Loucy (cell line): ENCODE measurements at regions not wholly inside any gene's neighbourhood (a gene's known extent, or its start where the extent isn't known, plus 50 kb on each side); places are given as distances from the start of the nearest gene placed in this dataset.

Experiments
- H2AFZ ChIP-seq: fragments of 200-600 bp; sonication (generic); 2 replicates; pipeline ENCODE4 v1.6.0; 2016; ENCODE audit warnings: antibody characterized with exemption, mild to moderate bottlenecking, low read length, moderate library complexity
- H3F3A ChIP-seq: fragments of 200-600 bp; 2 replicates; pipeline ENCODE4 v1.6.0; 2016; ENCODE audit warnings: antibody characterized with exemption, low read depth, mild to moderate bottlenecking
- H3K27me3 ChIP-seq: fragments of 200-600 bp; sonication (generic); 2 replicates; pipeline ENCODE4 v1.6.1; 2014; ENCODE audit warnings: low read length, mild to moderate bottlenecking; ENCODE audit not compliant: insufficient read depth, poor library complexity, severe bottlenecking
- H3K36me3 ChIP-seq: fragments of 200-600 bp; sonication (generic); 2 replicates; pipeline ENCODE4 v1.6.1; 2016; ENCODE audit warnings: low read length; ENCODE audit not compliant: insufficient read depth
- H3K4me1 ChIP-seq: fragments of 200-600 bp; sonication (generic); 2 replicates; pipeline ENCODE4 v1.5.1; 2014; ENCODE audit warnings: low read length, mild to moderate bottlenecking; ENCODE audit not compliant: insufficient read depth, poor library complexity, severe bottlenecking
- H3K4me2 ChIP-seq: fragments of 200-600 bp; sonication (generic); 2 replicates; pipeline ENCODE4 v1.6.0; 2014; ENCODE audit warnings: antibody characterized with exemption, low read length, low read depth, mild to moderate bottlenecking; ENCODE audit not compliant: poor library complexity, severe bottlenecking
- H3K4me3 ChIP-seq: fragments of 200-600 bp; sonication (generic); 2 replicates; pipeline ENCODE4 v1.5.1; 2014; ENCODE audit warnings: low read length, mild to moderate bottlenecking, mixed read lengths; ENCODE audit not compliant: poor library complexity, severe bottlenecking
- H3K79me2 ChIP-seq: fragments of 200-600 bp; sonication (generic); 2 replicates; pipeline ENCODE4 v1.6.1; 2014; ENCODE audit warnings: low read length; ENCODE audit not compliant: insufficient read depth
- H3K9ac ChIP-seq: fragments of 200-600 bp; sonication (generic); 2 replicates; pipeline ENCODE4 v1.6.0; 2014; ENCODE audit warnings: mild to moderate bottlenecking, low read depth, low read length, moderate library complexity; ENCODE audit not compliant: poor library complexity, severe bottlenecking
- H3K9me2 ChIP-seq: fragments of 200-600 bp; sonication (generic); replicated peaks from 2 replicates; pipeline ENCODE4 v1.6.1; 2016; ENCODE audit warnings: low read depth, low read length, mixed read lengths
- H3K9me3 ChIP-seq: fragments of 200-600 bp; sonication (generic); 2 replicates; pipeline ENCODE4 v1.6.1; 2014; ENCODE audit warnings: mild to moderate bottlenecking, antibody characterized with exemption, low read length, low read depth; ENCODE audit not compliant: insufficient read depth
- H4K20me1 ChIP-seq: fragments of 200-600 bp; sonication (generic); 2 replicates; pipeline ENCODE4 v1.6.0; 2014; ENCODE audit warnings: antibody characterized with exemption, low read length, mild to moderate bottlenecking; ENCODE audit not compliant: insufficient read depth, poor library complexity, severe bottlenecking
- CTCF ChIP-seq: fragments of 200-600 bp; sonication (generic); conservative IDR thresholded peaks from 2 replicates; pipeline ENCODE4 v1.5.1; 2014; ENCODE audit warnings: mild to moderate bottlenecking, antibody characterized with exemption, low read length
- EZH2phosphoT487 ChIP-seq: fragments of 200-600 bp; IDR thresholded peaks from 2 replicates; pipeline ENCODE4 v1.6.1; 2018; ENCODE audit warnings: antibody characterized with exemption, mild to moderate bottlenecking, moderate library complexity, borderline replicate concordance

GRCh38 chr12:71007020-71007419 lies 86.5 kb upstream of the PTPRR start:
- TF ChIP-seq CTCF (no peak), EZH2phosphoT487 (no peak)
- no peaks in the 10 kb centered on the region for H3K9me2 ChIP-seq
- no peaks in the 10 kb centered on the region for H3K9me3 ChIP-seq
- H3F3A ChIP-seq: peaks cover 8% of the 10 kb centered on the region
- H3K27me3 ChIP-seq: no peaks in the 10 kb centered on the region
- no peaks in the 10 kb centered on the region for H4K20me1 ChIP-seq
- peaks cover 76% of the 10 kb centered on the region for H3K4me1 ChIP-seq
- H3K4me2 ChIP-seq: peak overlapping the region; percentile 63
- H3K36me3 ChIP-seq: no peaks in the 10 kb centered on the region
- H3K9ac ChIP-seq: peak overlapping the region; percentile 57
- H2AFZ ChIP-seq: no peak overlapping the region
- H3K4me3 ChIP-seq: peak overlapping the region; percentile 51
- no peaks in the 10 kb centered on the region for H3K79me2 ChIP-seq

- no peaks in the 10 kb centered on the region for H3K27me3 ChIP-seq
- no peaks in the 10 kb centered on the region for H3K79me2 ChIP-seq
- H3K36me3 ChIP-seq: no peaks in the 10 kb centered on the region
- peaks cover 78% of the 10 kb centered on the region for H3K4me1 ChIP-seq
- TF ChIP-seq EZH2phosphoT487 (no peak), CTCF (no peak)
- H3K9me2 ChIP-seq: no peaks in the 10 kb centered on the region
- H3K4me2 ChIP-seq: no peak overlapping the region
- peaks cover 8% of the 10 kb centered on the region for H3F3A ChIP-seq
- H4K20me1 ChIP-seq: no peaks in the 10 kb centered on the region
- H3K4me3 ChIP-seq: no peak overlapping the region
- no peak overlapping the region for H2AFZ ChIP-seq
- no peaks in the 10 kb centered on the region for H3K9me3 ChIP-seq
- no peak overlapping the region for H3K9ac ChIP-seq
Observed at GRCh38 chr12:71005166-71005565, 84.6 kb upstream of the PTPRR start.

- no peaks in the 10 kb centered on the region for H3K9me3 ChIP-seq
- H2AFZ ChIP-seq: no peak overlapping the region
- no peaks in the 10 kb centered on the region for H3K36me3 ChIP-seq
- no peak overlapping the region for H3K9ac ChIP-seq
- TF ChIP-seq EZH2phosphoT487: no peak
- TF ChIP-seq CTCF: no peak
- H3K4me3 ChIP-seq: no peak overlapping the region
- H3K4me1 ChIP-seq: peaks cover 78% of the 10 kb centered on the region
- no peak overlapping the region for H3K4me2 ChIP-seq
- no peaks in the 10 kb centered on the region for H3K79me2 ChIP-seq
- H3K9me2 ChIP-seq: no peaks in the 10 kb centered on the region
- no peaks in the 10 kb centered on the region for H4K20me1 ChIP-seq
- peaks cover 8% of the 10 kb centered on the region for H3F3A ChIP-seq
- no peaks in the 10 kb centered on the region for H3K27me3 ChIP-seq
Observed at GRCh38 chr12:71004578-71004977, 84.0 kb upstream of the PTPRR start.
